Liver (tissue), 7 donors: ENCODE measurements at regions not wholly inside any gene's neighbourhood (a gene's known extent, or its start where the extent isn't known, plus 50 kb on each side); places are given as distances from the start of the nearest gene placed in this dataset.

ENCODE experiments used
- DNase-seq: peaks from one replicate; pipeline ENCODE4 v3.0.0-alpha.2; 2017; ENCODE audit warnings: low spot score
- H3K27ac ChIP-seq, 2 donors: one replicate each; pipeline ENCODE4 v1.7.0; 2013; ENCODE audit warnings: inconsistent platforms in 2 of 2, low read length in 2 of 2, control low read depth in 1 of 2, low read depth in 1 of 2, mild to moderate bottlenecking in 1 of 2
- H3K27me3 ChIP-seq, 4 donors: one replicate each; pipeline versions ENCODE4 v1.6.1 to v1.7.0; 2013; ENCODE audit warnings: low read length in 3 of 4, inconsistent platforms in 1 of 4, mild to moderate bottlenecking in 1 of 4, moderate library complexity in 1 of 4; ENCODE audit not compliant: control insufficient read depth in 4 of 4, insufficient read depth in 4 of 4
- H3K36me3 ChIP-seq, 4 donors: one replicate each; pipeline versions ENCODE4 v1.6.1 to v1.7.0; 2013; ENCODE audit warnings: low read length in 3 of 4, mild to moderate bottlenecking in 3 of 4, low read depth in 1 of 4, moderate library complexity in 1 of 4; ENCODE audit not compliant: control insufficient read depth in 4 of 4, insufficient read depth in 3 of 4
- H3K4me1 ChIP-seq, 4 donors: one replicate each; pipeline versions ENCODE4 v1.6.1 to v1.7.0; 2013; ENCODE audit warnings: low read length in 3 of 4, mild to moderate bottlenecking in 3 of 4, moderate library complexity in 1 of 4; ENCODE audit not compliant: control insufficient read depth in 4 of 4, insufficient read depth in 4 of 4
- H3K4me3 ChIP-seq, 3 donors: one replicate each; pipeline versions ENCODE4 v1.6.1 to v1.7.0; 2013; ENCODE audit warnings: low read length in 3 of 3, control low read depth in 1 of 3, low read depth in 1 of 3, mild to moderate bottlenecking in 1 of 3
- H3K9ac ChIP-seq, 2 donors: one replicate each; pipeline ENCODE4 v1.7.0; 2013; ENCODE audit warnings: low read length in 2 of 2, mild to moderate bottlenecking in 2 of 2, moderate library complexity in 2 of 2, control low read depth in 1 of 2, low read depth in 1 of 2
- H3K9me3 ChIP-seq, 4 donors: one replicate each; pipeline versions ENCODE4 v1.6.1 to v1.7.0; 2013; ENCODE audit warnings: low read length in 3 of 4; ENCODE audit not compliant: control insufficient read depth in 4 of 4
- ATF3 ChIP-seq: IDR thresholded peaks from 2 replicates; pipeline ENCODE4 v1.6.1; 2016; ENCODE audit warnings: antibody characterized with exemption
- EGR1 ChIP-seq, 2 donors: IDR thresholded peaks; 2 replicates each; pipeline ENCODE4 v1.6.1; 2016 to 2018; ENCODE audit warnings: antibody characterized with exemption in 2 of 2, low read depth in 2 of 2
- FOXA1 ChIP-seq: IDR thresholded peaks from 2 replicates; pipeline ENCODE4 v1.6.1; 2016; ENCODE audit warnings: antibody characterized with exemption
- GABPA ChIP-seq, 2 donors: IDR thresholded peaks in 1 of 2; conservative IDR thresholded peaks in 1 of 2; 2 replicates each; pipeline ENCODE4 v1.6.1; 2016; ENCODE audit warnings: antibody characterized with exemption in 2 of 2, mild to moderate bottlenecking in 1 of 2, moderate library complexity in 1 of 2
- HNF4A ChIP-seq, 2 donors: conservative IDR thresholded peaks; 2 replicates each; pipeline ENCODE4 v1.6.1; 2016; ENCODE audit warnings: antibody characterized with exemption in 2 of 2, mild to moderate bottlenecking in 2 of 2
- HNF4G ChIP-seq: IDR thresholded peaks from 2 replicates; pipeline ENCODE4 v1.6.1; 2016; ENCODE audit warnings: antibody characterized with exemption
- JUND ChIP-seq, 2 donors: IDR thresholded peaks; 2 replicates each; pipeline ENCODE4 v1.6.1; 2016; ENCODE audit warnings: antibody characterized with exemption in 2 of 2
- MAX ChIP-seq: IDR thresholded peaks from 2 replicates; pipeline ENCODE4 v1.6.1; 2016; ENCODE audit warnings: antibody characterized with exemption
- NR2F2 ChIP-seq: IDR thresholded peaks from 2 replicates; pipeline ENCODE4 v1.6.1; 2016; ENCODE audit warnings: antibody characterized with exemption
- RAD21 ChIP-seq, 2 donors: IDR thresholded peaks; 2 replicates each; pipeline ENCODE4 v1.6.1; 2016; ENCODE audit warnings: antibody characterized with exemption in 2 of 2, mild to moderate bottlenecking in 2 of 2
- REST ChIP-seq: IDR thresholded peaks from 2 replicates; pipeline ENCODE4 v1.6.1; 2016; ENCODE audit warnings: antibody characterized with exemption, mild to moderate bottlenecking
- RXRA ChIP-seq, 2 donors: IDR thresholded peaks; 2 replicates each; pipeline ENCODE4 v1.6.1; 2017 to 2018; ENCODE audit warnings: antibody characterized with exemption in 2 of 2, mild to moderate bottlenecking in 1 of 2
- SP1 ChIP-seq: IDR thresholded peaks from 2 replicates; pipeline ENCODE4 v1.6.1; 2018; ENCODE audit warnings: antibody characterized with exemption, mild to moderate bottlenecking
- TAF1 ChIP-seq: conservative IDR thresholded peaks from 2 replicates; pipeline ENCODE4 v1.6.1; 2016; ENCODE audit warnings: antibody characterized with exemption, mild to moderate bottlenecking
- YY1 ChIP-seq: IDR thresholded peaks from 2 replicates; pipeline ENCODE4 v1.6.1; 2016; ENCODE audit warnings: antibody characterized with exemption, mild to moderate bottlenecking
- ZBTB33 ChIP-seq: IDR thresholded peaks from 2 replicates; pipeline ENCODE4 v1.6.1; 2016; ENCODE audit warnings: antibody characterized with exemption
- WGBS: extraction: QIAGEN DNeasy Blood & Tissue Kit; methylation state at CpG from one replicate; pipeline ENCODE4 v1.1.7; 2013; 5-methylcytosine and 5-hydroxymethylcytosine counted together
- donor health status: healthy.
- donor health status: healthy.
- donor health status: healthy.
- donor health status: healthy.

- Histone ChIP-seq H3K4me3 (no peak overlapping the region), H3K27me3 (peaks cover 0 to 12% (median 0%) of the 10 kb centered on the region in 4 donors), H3K9ac (no peak overlapping the region), H3K9me3 (peaks cover 0 to 5% (median 2%) of the 10 kb centered on the region in 4 donors), H3K4me1 (no peaks in the 10 kb centered on the region), H3K27ac (no peak overlapping the region), H3K36me3 (no peaks in the 10 kb centered on the region)
- TF ChIP-seq TAF1: no peak
- TF ChIP-seq MAX: no peak
- TF ChIP-seq FOXA1: no peak
- TF ChIP-seq RAD21 (IDR thresholded peaks at IDR 0.05): no peak
- no peak for DNase-seq
- 69% methylated on average over 5 of the region's 5 CpGs for WGBS
Measured at GRCh38 chr9:93815677-93816076, 139.5 kb downstream of the BARX1 start.

- H3K27me3 ChIP-seq: peaks cover 0 to 10% (median 0%) of the 10 kb centered on the region in 4 donors
- WGBS: 63% methylated on average over 4 of the region's 4 CpGs
- no peak for TF ChIP-seq NR2F2
Measured at GRCh38 chr9:93815135-93815534, 140.0 kb downstream of the BARX1 start.

GRCh38 chr9:93814077-93814956 lies 140.8 kb downstream of the BARX1 start:
- no peak for DNase-seq
- Histone ChIP-seq H3K4me3 (no peak overlapping the region), H3K4me1 (no peaks in the 10 kb centered on the region), H3K36me3 (no peaks in the 10 kb centered on the region), H3K27me3 (peaks cover 0 to 6% (median 0%) of the 10 kb centered on the region in 4 donors), H3K9me3 (peaks cover 0 to 5% (median 2%) of the 10 kb centered on the region in 4 donors), H3K27ac (no peak overlapping the region), H3K9ac (no peak overlapping the region)
- 32% methylated on average over 12 of the region's 12 CpGs for WGBS
- TF ChIP-seq FOXA1 (no peak), GABPA (IDR thresholded peaks at IDR 0.05 in 1 of 2, conservative IDR thresholded peaks at IDR 0.05 in 1 of 2) (no peak), RXRA (IDR thresholded peaks at IDR 0.05) (no peak), TAF1 (no peak), SP1 (no peak), NR2F2 (no peak), RAD21 (IDR thresholded peaks at IDR 0.05) (no peak), EGR1 (IDR thresholded peaks at IDR 0.05; ENCODE audit: low read depth in 2 of 2) (no peak), JUND (IDR thresholded peaks at IDR 0.05) (no peak), ATF3 (no peak), YY1 (no peak), HNF4G (no peak), MAX (no peak), REST (no peak), ZBTB33 (no peak), HNF4A (conservative IDR thresholded peaks at IDR 0.05) (no peak)

More at GRCh38 chr9:93815135-93815534, 140.0 kb downstream of the BARX1 start:
- Histone ChIP-seq H3K4me1 (no peaks in the 10 kb centered on the region), H3K4me3 (no peak overlapping the region), H3K27ac (no peak overlapping the region), H3K9me3 (peaks cover 0 to 5% (median 2%) of the 10 kb centered on the region in 4 donors), H3K36me3 (no peaks in the 10 kb centered on the region), H3K9ac (no peak overlapping the region)
- DNase-seq: no peak
